ENCODE measurements at regions not wholly inside any gene's neighbourhood (a gene's known extent, or its start where the extent isn't known, plus 50 kb on each side); places are given as distances from the start of the nearest gene placed in this dataset.
A peak's percentile ranks its signal among the peaks of the same experiment; 100 is the strongest.

- no peak for TF ChIP-seq CTCF (IDR thresholded peaks at IDR 0.05)
- Mint-ChIP-seq H3K36me3 (ENCODE audit: unreplicated experiment) (no peaks in the 10 kb centered on the region), H3K27me3 (ENCODE audit: unreplicated experiment) (no peaks in the 10 kb centered on the region), H3K4me3 (ENCODE audit: unreplicated experiment) (no peak overlapping the region), H3K4me1 (ENCODE audit: unreplicated experiment) (peaks cover 47% of the 10 kb centered on the region), H3K9me3 (ENCODE audit: unreplicated experiment) (peaks cover 6% of the 10 kb centered on the region), H3K27ac (ENCODE audit: unreplicated experiment) (no peak overlapping the region)
- DNase-seq (ENCODE audit: extremely low spot score, unreplicated experiment), result no peak
Observed at GRCh38 chr1:59018446-59018845, 234.6 kb upstream of the JUN start.

GRCh38 chr1:59018860-59019259, 235.0 kb upstream of the JUN start:
- no peak for TF ChIP-seq CTCF (IDR thresholded peaks at IDR 0.05)
- no peak overlapping the region for H3K4me3 Mint-ChIP-seq (ENCODE audit: unreplicated experiment)
- H3K27me3 Mint-ChIP-seq (ENCODE audit: unreplicated experiment), result no peaks in the 10 kb centered on the region
- H3K36me3 Mint-ChIP-seq (ENCODE audit: unreplicated experiment), result no peaks in the 10 kb centered on the region
- DNase-seq (ENCODE audit: extremely low spot score, unreplicated experiment), result no peak
- H3K9me3 Mint-ChIP-seq (ENCODE audit: unreplicated experiment), result peaks cover 6% of the 10 kb centered on the region
- peaks cover 43% of the 10 kb centered on the region for H3K4me1 Mint-ChIP-seq (ENCODE audit: unreplicated experiment)
- H3K27ac Mint-ChIP-seq (ENCODE audit: unreplicated experiment), result no peak overlapping the region

- TF ChIP-seq CTCF (IDR thresholded peaks at IDR 0.05), result no peak
- H3K4me1 Mint-ChIP-seq (ENCODE audit: unreplicated experiment), result peaks cover 32% of the 10 kb centered on the region
- peak overlapping the region; percentile 12 for H3K4me3 Mint-ChIP-seq (ENCODE audit: unreplicated experiment)
- H3K27me3 Mint-ChIP-seq (ENCODE audit: unreplicated experiment), result no peaks in the 10 kb centered on the region
- peaks cover 6% of the 10 kb centered on the region for H3K9me3 Mint-ChIP-seq (ENCODE audit: unreplicated experiment)
- peak overlapping the region; percentile 83 for H3K27ac Mint-ChIP-seq (ENCODE audit: unreplicated experiment)
- H3K36me3 Mint-ChIP-seq (ENCODE audit: unreplicated experiment), result no peaks in the 10 kb centered on the region
- no peak for DNase-seq (ENCODE audit: extremely low spot score, unreplicated experiment)
Observed at GRCh38 chr1:59020151-59020997, 236.5 kb upstream of the JUN start.

GRCh38 chr1:59022199-59022598, 238.4 kb upstream of the JUN start:
- peaks cover 28% of the 10 kb centered on the region for H3K4me1 Mint-ChIP-seq (ENCODE audit: unreplicated experiment)
- no peak for DNase-seq (ENCODE audit: extremely low spot score, unreplicated experiment)
- H3K27ac Mint-ChIP-seq (ENCODE audit: unreplicated experiment), result no peak overlapping the region

More at GRCh38 chr1:59022199-59022598, 238.4 kb upstream of the JUN start:
- Mint-ChIP-seq H3K27me3 (ENCODE audit: unreplicated experiment) (no peaks in the 10 kb centered on the region), H3K4me3 (ENCODE audit: unreplicated experiment) (no peak overlapping the region), H3K9me3 (ENCODE audit: unreplicated experiment) (peaks cover 6% of the 10 kb centered on the region), H3K36me3 (ENCODE audit: unreplicated experiment) (no peaks in the 10 kb centered on the region)
- no peak for TF ChIP-seq CTCF (IDR thresholded peaks at IDR 0.05)

All from osteocyte (in vitro differentiated cells).